Natural killer cell (primary cell): ENCODE measurements at regions not wholly inside any gene's neighbourhood (a gene's known extent, or its start where the extent isn't known, plus 50 kb on each side); places are given as distances from the start of the nearest gene placed in this dataset.
A peak's percentile ranks its signal among the peaks of the same experiment; 100 is the strongest.

Source experiments
- ATAC-seq, 3 donors: fragments of 150-1000 bp in 2 of 3; fragments of 200-7000 bp in 1 of 3; cut with Tn5 transposase; 1 replicate in 1 of 3; 2 replicates in 2 of 3; pipeline ENCODE4 v1.10.0; 2021; ENCODE audit warnings: mild to moderate bottlenecking in 2 of 3, moderate library complexity in 2 of 3
- DNase-seq, 2 donors: peaks; one replicate each; pipeline versions ENCODE4 v3.0.0 to v3.0.0-alpha.2; 2013 to 2021; ENCODE audit warnings: mixed read lengths in 1 of 2
- H3K27ac ChIP-seq: one replicate; pipeline ENCODE4 v1.5.1; 2013; ENCODE audit warnings: mild to moderate bottlenecking, low read length
- H3K27me3 ChIP-seq: one replicate; pipeline ENCODE4 v1.6.1; 2013; ENCODE audit warnings: low read length; ENCODE audit not compliant: control insufficient read depth, insufficient read depth
- H3K36me3 ChIP-seq: one replicate; pipeline ENCODE4 v1.6.1; 2013; ENCODE audit warnings: low read length; ENCODE audit not compliant: control insufficient read depth, insufficient read depth
- H3K4me1 ChIP-seq: one replicate; pipeline ENCODE4 v1.6.1; 2013; ENCODE audit warnings: low read length; ENCODE audit not compliant: control insufficient read depth, insufficient read depth
- H3K4me3 ChIP-seq: one replicate; pipeline ENCODE4 v1.5.1; 2013; ENCODE audit warnings: low read length
- H3K9me3 ChIP-seq: one replicate; pipeline ENCODE4 v1.6.1; 2013; ENCODE audit warnings: low read length; ENCODE audit not compliant: control insufficient read depth, insufficient read depth
- H3K27ac Mint-ChIP-seq, 2 donors: one replicate each; pipeline ENCODE4 v1.8.0; 2022; ENCODE audit warnings: mild to moderate bottlenecking in 2 of 2, mixed read lengths in 2 of 2, moderate library complexity in 1 of 2
- H3K27me3 Mint-ChIP-seq, 2 donors: one replicate each; pipeline ENCODE4 v1.8.0; 2022; ENCODE audit warnings: low read depth in 2 of 2, mixed read lengths in 2 of 2
- H3K36me3 Mint-ChIP-seq: one replicate; pipeline ENCODE4 v1.8.0; 2022; ENCODE audit warnings: mixed read lengths
- H3K4me1 Mint-ChIP-seq, 2 donors: one replicate each; pipeline ENCODE4 v1.8.0; 2022; ENCODE audit warnings: mixed read lengths in 2 of 2
- H3K4me3 Mint-ChIP-seq: one replicate; pipeline ENCODE4 v1.8.0; 2022; ENCODE audit warnings: mild to moderate bottlenecking, moderate library complexity, mixed read lengths
- H3K9me3 Mint-ChIP-seq, 2 donors: one replicate each; pipeline ENCODE4 v1.8.0; 2022; ENCODE audit warnings: mixed read lengths in 2 of 2
- CTCF ChIP-seq: fragments of 200-600 bp; IDR thresholded peaks from one replicate; pipeline ENCODE4 v1.8.0; 2022; ENCODE audit warnings: antibody characterized with exemption
- WGBS: methylation state at CpG from one replicate; pipeline ENCODE4 v1.1.7; 2013; ENCODE audit warnings: missing lambda C conversion rate; ENCODE audit not compliant: insufficient coverage; 5-methylcytosine and 5-hydroxymethylcytosine counted together
- intact Hi-C: fragments of 100-400 bp; cut with micrococcal nuclease; formaldehyde crosslinking; loops from one replicate; pipeline ENCODE4 v1.14.2; 2022

GRCh38 chr2:128654408-128654807, 335.7 kb upstream of the HS6ST1 start:
- H3K27me3 ChIP-seq: no peaks in the 10 kb centered on the region
- WGBS: 30% methylated on average over 4 of the region's 5 CpGs
- ATAC-seq: peak in 2 of 3 donors; percentile 12 to 51
- intact Hi-C loops: no loop called here
- H3K4me3 Mint-ChIP-seq: peak overlapping the region; percentile 14
- H3K27ac ChIP-seq: no peak overlapping the region
- peaks cover 6 to 16% of the 10 kb centered on the region in 2 donors for H3K4me1 Mint-ChIP-seq
- H3K4me3 ChIP-seq: no peak overlapping the region
- no peaks in the 10 kb centered on the region for H3K27me3 Mint-ChIP-seq
- DNase-seq: no peak
- no peak overlapping the region for H3K27ac Mint-ChIP-seq
- H3K4me1 ChIP-seq: no peaks in the 10 kb centered on the region
- TF ChIP-seq CTCF: no peak
- H3K36me3 Mint-ChIP-seq: no peaks in the 10 kb centered on the region
- H3K9me3 Mint-ChIP-seq: no peaks in the 10 kb centered on the region
- no peaks in the 10 kb centered on the region for H3K36me3 ChIP-seq
- H3K9me3 ChIP-seq: no peaks in the 10 kb centered on the region

GRCh38 chr2:128660836-128661235, 342.2 kb upstream of the HS6ST1 start:
- H3K4me3 Mint-ChIP-seq: no peak overlapping the region
- H3K36me3 Mint-ChIP-seq: no peaks in the 10 kb centered on the region
- ATAC-seq: no peak
- Histone ChIP-seq H3K36me3 (no peaks in the 10 kb centered on the region), H3K4me3 (no peak overlapping the region), H3K27me3 (no peaks in the 10 kb centered on the region), H3K27ac (no peak overlapping the region), H3K4me1 (no peaks in the 10 kb centered on the region), H3K9me3 (no peaks in the 10 kb centered on the region)
- H3K9me3 Mint-ChIP-seq: no peaks in the 10 kb centered on the region
- peaks cover 9 to 23% of the 10 kb centered on the region in 2 donors for H3K27me3 Mint-ChIP-seq
- TF ChIP-seq CTCF: no peak
- DNase-seq: no peak
- no peaks in the 10 kb centered on the region for H3K4me1 Mint-ChIP-seq
- intact Hi-C loops: no loop called here
- whole genome bisulfite sequencing: 86% methylated on average over 5 of the region's 6 CpGs
- H3K27ac Mint-ChIP-seq: no peak overlapping the region

- intact Hi-C loops: no loop called here
- H3K4me1 ChIP-seq: no peaks in the 10 kb centered on the region
- WGBS: 74% methylated on average over 3 of the region's 5 CpGs
- H3K4me3 ChIP-seq: no peak overlapping the region
- Mint-ChIP-seq H3K4me3 (no peak overlapping the region), H3K27ac (no peak overlapping the region), H3K9me3 (no peaks in the 10 kb centered on the region), H3K4me1 (no peaks in the 10 kb centered on the region), H3K36me3 (no peaks in the 10 kb centered on the region), H3K27me3 (peaks cover 9 to 23% of the 10 kb centered on the region in 2 donors)
- H3K36me3 ChIP-seq: no peaks in the 10 kb centered on the region
- H3K9me3 ChIP-seq: no peaks in the 10 kb centered on the region
- no peaks in the 10 kb centered on the region for H3K27me3 ChIP-seq
- no peak for TF ChIP-seq CTCF
- no peak overlapping the region for H3K27ac ChIP-seq
- no peak for ATAC-seq
- no peak for DNase-seq
Observed at GRCh38 chr2:128661311-128661710, 342.6 kb upstream of the HS6ST1 start.

- no peaks in the 10 kb centered on the region for H3K36me3 Mint-ChIP-seq
Observed at GRCh38 chr2:128662051-128662471, 343.4 kb upstream of the HS6ST1 start.

More at GRCh38 chr2:128662051-128662471, 343.4 kb upstream of the HS6ST1 start:
- Histone ChIP-seq H3K9me3 (no peaks in the 10 kb centered on the region), H3K4me3 (no peak overlapping the region), H3K27ac (no peak overlapping the region), H3K4me1 (no peaks in the 10 kb centered on the region), H3K27me3 (no peaks in the 10 kb centered on the region), H3K36me3 (no peaks in the 10 kb centered on the region)
- H3K27ac Mint-ChIP-seq: no peak overlapping the region
- 6% methylated on average over 8 of the region's 8 CpGs for WGBS
- intact Hi-C loops: no loop called here
- TF ChIP-seq CTCF: no peak
- peak in 1 of 3 donors; percentile 14 for ATAC-seq
- no peaks in the 10 kb centered on the region for H3K4me1 Mint-ChIP-seq
- H3K4me3 Mint-ChIP-seq: no peak overlapping the region
- H3K27me3 Mint-ChIP-seq: peaks cover 9 to 23% of the 10 kb centered on the region in 2 donors
- H3K9me3 Mint-ChIP-seq: no peaks in the 10 kb centered on the region
- DNase-seq: no peak
